Loucy (cell line): ENCODE measurements at regions not wholly inside any gene's neighbourhood (a gene's known extent, or its start where the extent isn't known, plus 50 kb on each side); places are given as distances from the start of the nearest gene placed in this dataset.
"Not testable (repeated sequence)": the region's sequence is repeated elsewhere in the genome, so short reads cannot be mapped to it uniquely, and the experiment has no call there.

Source experiments
- H2AFZ ChIP-seq: fragments of 200-600 bp; sonication (generic); 2 replicates; pipeline ENCODE4 v1.6.0; 2016; ENCODE audit warnings: antibody characterized with exemption, mild to moderate bottlenecking, low read length, moderate library complexity
- H3F3A ChIP-seq: fragments of 200-600 bp; 2 replicates; pipeline ENCODE4 v1.6.0; 2016; ENCODE audit warnings: antibody characterized with exemption, low read depth, mild to moderate bottlenecking
- H3K27me3 ChIP-seq: fragments of 200-600 bp; sonication (generic); 2 replicates; pipeline ENCODE4 v1.6.1; 2014; ENCODE audit warnings: low read length, mild to moderate bottlenecking; ENCODE audit not compliant: insufficient read depth, poor library complexity, severe bottlenecking
- H3K36me3 ChIP-seq: fragments of 200-600 bp; sonication (generic); 2 replicates; pipeline ENCODE4 v1.6.1; 2016; ENCODE audit warnings: low read length; ENCODE audit not compliant: insufficient read depth
- H3K4me1 ChIP-seq: fragments of 200-600 bp; sonication (generic); 2 replicates; pipeline ENCODE4 v1.5.1; 2014; ENCODE audit warnings: low read length, mild to moderate bottlenecking; ENCODE audit not compliant: insufficient read depth, poor library complexity, severe bottlenecking
- H3K4me2 ChIP-seq: fragments of 200-600 bp; sonication (generic); 2 replicates; pipeline ENCODE4 v1.6.0; 2014; ENCODE audit warnings: antibody characterized with exemption, low read length, low read depth, mild to moderate bottlenecking; ENCODE audit not compliant: poor library complexity, severe bottlenecking
- H3K4me3 ChIP-seq: fragments of 200-600 bp; sonication (generic); 2 replicates; pipeline ENCODE4 v1.5.1; 2014; ENCODE audit warnings: low read length, mild to moderate bottlenecking, mixed read lengths; ENCODE audit not compliant: poor library complexity, severe bottlenecking
- H3K79me2 ChIP-seq: fragments of 200-600 bp; sonication (generic); 2 replicates; pipeline ENCODE4 v1.6.1; 2014; ENCODE audit warnings: low read length; ENCODE audit not compliant: insufficient read depth
- H3K9ac ChIP-seq: fragments of 200-600 bp; sonication (generic); 2 replicates; pipeline ENCODE4 v1.6.0; 2014; ENCODE audit warnings: mild to moderate bottlenecking, low read depth, low read length, moderate library complexity; ENCODE audit not compliant: poor library complexity, severe bottlenecking
- H3K9me2 ChIP-seq: fragments of 200-600 bp; sonication (generic); replicated peaks from 2 replicates; pipeline ENCODE4 v1.6.1; 2016; ENCODE audit warnings: low read depth, low read length, mixed read lengths
- H3K9me3 ChIP-seq: fragments of 200-600 bp; sonication (generic); 2 replicates; pipeline ENCODE4 v1.6.1; 2014; ENCODE audit warnings: mild to moderate bottlenecking, antibody characterized with exemption, low read length, low read depth; ENCODE audit not compliant: insufficient read depth
- H4K20me1 ChIP-seq: fragments of 200-600 bp; sonication (generic); 2 replicates; pipeline ENCODE4 v1.6.0; 2014; ENCODE audit warnings: antibody characterized with exemption, low read length, mild to moderate bottlenecking; ENCODE audit not compliant: insufficient read depth, poor library complexity, severe bottlenecking
- CTCF ChIP-seq: fragments of 200-600 bp; sonication (generic); conservative IDR thresholded peaks from 2 replicates; pipeline ENCODE4 v1.5.1; 2014; ENCODE audit warnings: mild to moderate bottlenecking, antibody characterized with exemption, low read length
- EZH2phosphoT487 ChIP-seq: fragments of 200-600 bp; IDR thresholded peaks from 2 replicates; pipeline ENCODE4 v1.6.1; 2018; ENCODE audit warnings: antibody characterized with exemption, mild to moderate bottlenecking, moderate library complexity, borderline replicate concordance

- Histone ChIP-seq H3K36me3 (no peaks in the 10 kb centered on the region), H3K4me2 (no peak overlapping the region), H2AFZ (no peak overlapping the region), H3F3A (no peaks in the 10 kb centered on the region), H3K9me3 (no peaks in the 10 kb centered on the region), H3K9me2 (no peaks in the 10 kb centered on the region), H3K9ac (no peak overlapping the region), H3K4me3 (no peak overlapping the region), H3K4me1 (peaks cover 42% of the 10 kb centered on the region), H4K20me1 (no peaks in the 10 kb centered on the region), H3K79me2 (0 out of 2 replicates have a peak, but pooled peaks cover 7% of the 10 kb centered on the region), H3K27me3 (no peaks in the 10 kb centered on the region)
- TF ChIP-seq CTCF (no peak), EZH2phosphoT487 (no peak)
Observed at GRCh38 chr12:46515829-46516228, 143.3 kb upstream of the SLC38A2 start.

- Histone ChIP-seq H2AFZ (no peak overlapping the region), H3K27me3 (no peaks in the 10 kb centered on the region), H3K36me3 (no peaks in the 10 kb centered on the region), H4K20me1 (no peaks in the 10 kb centered on the region), H3F3A (no peaks in the 10 kb centered on the region), H3K9me3 (no peaks in the 10 kb centered on the region), H3K4me3 (no peak overlapping the region), H3K4me2 (no peak overlapping the region), H3K9ac (no peak overlapping the region), H3K79me2 (0 out of 2 replicates have a peak, but pooled peaks cover 7% of the 10 kb centered on the region), H3K4me1 (peaks cover 36% of the 10 kb centered on the region), H3K9me2 (no peaks in the 10 kb centered on the region)
- no peak for TF ChIP-seq EZH2phosphoT487
- no peak for TF ChIP-seq CTCF
Observed at GRCh38 chr12:46514886-46515285, 142.3 kb upstream of the SLC38A2 start.

- H3K4me1 ChIP-seq = peaks cover 24% of the 10 kb centered on the region
- not testable (repeated sequence) for H3K79me2 ChIP-seq, H2AFZ ChIP-seq, H3K4me3 ChIP-seq, H3K9me2 ChIP-seq, H3K4me2 ChIP-seq, H3F3A ChIP-seq, H3K9ac ChIP-seq, H3K27me3 ChIP-seq, H3K36me3 ChIP-seq, H4K20me1 ChIP-seq
- H3K9me3 ChIP-seq = peaks cover 15% of the 10 kb centered on the region; the same call in 1 of the 2 replicates
Observed at GRCh38 chr12:46510257-46510656, 137.7 kb upstream of the SLC38A2 start.

- Histone ChIP-seq H3K4me2 (no peak overlapping the region), H3K36me3 (no peaks in the 10 kb centered on the region), H4K20me1 (no peaks in the 10 kb centered on the region), H3K9me2 (no peaks in the 10 kb centered on the region), H3K4me3 (no peak overlapping the region), H3K9me3 (peaks cover 15% of the 10 kb centered on the region; the same call in 1 of the 2 replicates), H3K79me2 (no peaks in the 10 kb centered on the region), H2AFZ (no peak overlapping the region), H3F3A (no peaks in the 10 kb centered on the region), H3K4me1 (peaks cover 18% of the 10 kb centered on the region), H3K27me3 (no peaks in the 10 kb centered on the region), H3K9ac (no peak overlapping the region)
- no peak for TF ChIP-seq CTCF
- TF ChIP-seq EZH2phosphoT487 = no peak
Observed at GRCh38 chr12:46509135-46509534, 136.6 kb upstream of the SLC38A2 start.
